CD4-positive, alpha-beta T cell treated with Interleukin-17A for 4 hours (primary cell): ENCODE measurements at regions not wholly inside any gene's neighbourhood (a gene's known extent, or its start where the extent isn't known, plus 50 kb on each side); places are given as distances from the start of the nearest gene placed in this dataset.

Source experiments
- DNase-seq: peaks from one replicate; pipeline ENCODE4 v3.0.0-alpha.2; 2020; ENCODE audit warnings: mixed read lengths

GRCh38 chr10:1920941-1921340 is 183.6 kb upstream of the ADARB2 start:
- no peak for DNase-seq

GRCh38 chr10:1920127-1920526 is 182.8 kb upstream of the ADARB2 start:
- no peak for DNase-seq

- DNase-seq = no peak
Measured at GRCh38 chr10:1911771-1912170, 174.4 kb upstream of the ADARB2 start.

- no peak for DNase-seq
Measured at GRCh38 chr10:1903982-1904381, 166.7 kb upstream of the ADARB2 start.

GRCh38 chr10:1896153-1896552 is 158.8 kb upstream of the ADARB2 start:
- no peak for DNase-seq

GRCh38 chr10:1895691-1896090 is 158.4 kb upstream of the ADARB2 start:
- DNase-seq = no peak

- DNase-seq = no peak
Measured at GRCh38 chr10:1894912-1895311, 157.6 kb upstream of the ADARB2 start.

GRCh38 chr10:1893941-1894340 is 156.6 kb upstream of the ADARB2 start:
- DNase-seq = no peak

- no peak for DNase-seq
Measured at GRCh38 chr10:1886039-1886438, 148.7 kb upstream of the ADARB2 start.

GRCh38 chr10:1882728-1883127 is 145.4 kb upstream of the ADARB2 start:
- DNase-seq = no peak

GRCh38 chr10:1882180-1882579 is 144.9 kb upstream of the ADARB2 start:
- no peak for DNase-seq

GRCh38 chr10:1881636-1882035 is 144.3 kb upstream of the ADARB2 start:
- no peak for DNase-seq

GRCh38 chr10:1874533-1874932 is 137.2 kb upstream of the ADARB2 start:
- DNase-seq = no peak

- DNase-seq = no peak
Measured at GRCh38 chr10:1873661-1874315, 136.5 kb upstream of the ADARB2 start.

GRCh38 chr10:1872151-1872726 is 134.9 kb upstream of the ADARB2 start:
- no peak for DNase-seq

- DNase-seq = no peak
Measured at GRCh38 chr10:1870491-1870890, 133.2 kb upstream of the ADARB2 start.

- no peak for DNase-seq
Measured at GRCh38 chr10:1869861-1870260, 132.5 kb upstream of the ADARB2 start.

GRCh38 chr10:1860351-1860750 is 123.0 kb upstream of the ADARB2 start:
- no peak for DNase-seq

GRCh38 chr10:1858547-1858946 is 121.2 kb upstream of the ADARB2 start:
- no peak for DNase-seq

- DNase-seq = no peak
Measured at GRCh38 chr10:1858048-1858447, 120.7 kb upstream of the ADARB2 start.

GRCh38 chr10:1855911-1856310 is 118.6 kb upstream of the ADARB2 start:
- no peak for DNase-seq

- DNase-seq = no peak
Measured at GRCh38 chr10:1854271-1854670, 116.9 kb upstream of the ADARB2 start.

- no peak for DNase-seq
Measured at GRCh38 chr10:1853801-1854200, 116.5 kb upstream of the ADARB2 start.

GRCh38 chr10:1852841-1853240 is 115.5 kb upstream of the ADARB2 start:
- no peak for DNase-seq

GRCh38 chr10:1851762-1852161 is 114.4 kb upstream of the ADARB2 start:
- no peak for DNase-seq
